HepG2 (cell line): ENCODE measurements at regions not wholly inside any gene's neighbourhood (a gene's known extent, or its start where the extent isn't known, plus 50 kb on each side); places are given as distances from the start of the nearest gene placed in this dataset.

Experiments
- CTCF ChIP-seq: sonication (generic); formaldehyde crosslinking; IDR thresholded peaks from 2 replicates; pipeline ENCODE4 v1.5.0; 2020; ENCODE audit warnings: mild to moderate bottlenecking, missing genetic modification reagents, moderate library complexity
- ELK4 ChIP-seq: sonication (generic); formaldehyde crosslinking; IDR thresholded peaks from 2 replicates; pipeline ENCODE4 v1.9.0; 2021; ENCODE audit warnings: missing genetic modification reagents, borderline replicate concordance
- HMGXB3 ChIP-seq: sonication (generic); formaldehyde crosslinking; IDR thresholded peaks from 2 replicates; pipeline ENCODE4 v1.4.0; 2020; ENCODE audit warnings: missing genetic modification reagents, borderline replicate concordance
- POLR2AphosphoS5 ChIP-seq: IDR thresholded peaks from 2 replicates; pipeline ENCODE4 v1.6.1; 2012; ENCODE audit warnings: low read depth, low read length
- TGIF2 ChIP-seq: IDR thresholded peaks from 2 replicates; pipeline ENCODE4 v1.6.1; 2016; ENCODE audit warnings: control low read depth, missing compliant biosample characterization
- ZNF713 ChIP-seq: sonication (generic); formaldehyde crosslinking; IDR thresholded peaks from 2 replicates; pipeline ENCODE4 v1.4.0; 2020; ENCODE audit warnings: mild to moderate bottlenecking, missing genetic modification reagents

- TF ChIP-seq ZNF713 (CRISPR knock-in tag) (no peak), ELK4 (CRISPR knock-in tag) (no peak), CTCF (CRISPR knock-in tag) (no peak), TGIF2 (CRISPR knock-in tag) (no peak), POLR2AphosphoS5 (no peak), HMGXB3 (CRISPR knock-in tag) (no peak)
These were observed 428.5 kb downstream of the ETS1 start for GRCh38 chr11:128158860-128159259.
